Stimulated activated CD4-positive, alpha-beta T cell treated with anti-CD3 and anti-CD28 coated beads, Interleukin-2, amount 100 ng/mL, for 24 hours (primary cell): ENCODE measurements at regions not wholly inside any gene's neighbourhood (a gene's known extent, or its start where the extent isn't known, plus 50 kb on each side); places are given as distances from the start of the nearest gene placed in this dataset.

Experiments used
- DNase-seq, 2 donors: peaks; one replicate each; pipeline ENCODE4 v3.0.0-alpha.2; 2020

DNA sequence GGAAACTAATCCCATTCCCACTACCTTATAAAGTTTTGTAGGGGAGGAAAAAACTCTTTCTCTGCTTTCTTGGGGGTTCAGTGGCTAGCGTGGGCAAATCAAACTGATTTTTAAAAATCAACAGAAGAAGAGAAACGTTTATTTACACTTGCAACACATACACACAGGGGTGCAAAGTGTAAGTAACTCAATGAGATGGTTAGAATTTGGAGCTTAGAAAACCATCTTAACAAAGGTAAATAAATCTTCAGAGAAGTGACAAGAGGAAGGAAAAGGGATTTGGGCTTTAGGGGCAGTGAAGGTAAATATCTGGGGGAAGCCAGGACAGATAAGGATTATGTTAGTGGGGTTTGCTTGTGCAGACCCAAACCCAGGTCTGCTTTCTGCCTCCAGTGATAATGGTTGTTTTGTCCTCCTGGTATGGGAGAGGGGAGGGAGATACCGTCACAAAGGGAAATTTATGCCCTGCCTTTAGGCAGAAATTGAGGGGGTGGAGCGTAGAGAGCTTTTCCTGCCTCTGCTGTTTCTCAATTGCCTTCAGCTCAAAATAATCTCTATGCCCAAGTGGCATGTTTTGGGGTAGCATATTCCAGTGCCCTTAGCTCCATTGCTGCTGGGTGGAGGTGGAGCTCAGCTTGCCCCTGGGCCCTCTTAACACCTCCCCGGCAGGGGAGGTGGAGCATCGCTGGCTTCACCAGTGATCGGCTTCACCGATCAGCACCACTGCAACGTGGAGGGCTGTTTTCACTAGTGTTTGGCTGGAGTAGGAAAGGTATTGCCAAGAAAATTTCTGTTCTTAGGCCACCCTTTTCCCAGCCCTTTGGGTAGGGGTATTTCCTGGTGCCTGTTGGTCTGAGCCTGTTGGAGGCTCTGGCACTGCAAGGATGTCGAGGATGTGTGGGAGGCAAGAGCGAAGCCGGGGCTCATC lies 92.2 kb downstream of the TEX51 start:
- DNase-seq = no peak

DNA sequence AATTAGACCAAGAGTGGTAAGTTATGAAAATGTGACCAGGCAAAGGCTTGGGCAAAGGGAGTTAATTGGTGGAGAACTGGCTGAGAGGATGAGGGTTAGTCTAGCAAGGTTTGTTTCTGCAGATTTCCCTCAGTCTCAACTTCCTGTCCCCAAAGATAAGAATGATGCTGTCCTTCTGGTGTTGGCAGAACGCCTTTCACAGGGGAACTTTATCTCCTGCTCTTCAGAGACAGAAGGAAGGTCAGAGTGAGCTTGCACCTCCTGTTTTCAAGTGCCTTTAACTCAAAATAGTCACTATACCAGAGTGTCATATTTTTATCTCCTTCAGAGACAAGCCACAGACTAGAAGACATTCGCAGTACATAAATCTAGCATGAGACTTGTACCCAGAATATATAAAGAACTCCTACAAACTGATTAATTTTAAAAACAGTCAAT lies 95.7 kb downstream of the TEX51 start:
- no peak for DNase-seq

DNA sequence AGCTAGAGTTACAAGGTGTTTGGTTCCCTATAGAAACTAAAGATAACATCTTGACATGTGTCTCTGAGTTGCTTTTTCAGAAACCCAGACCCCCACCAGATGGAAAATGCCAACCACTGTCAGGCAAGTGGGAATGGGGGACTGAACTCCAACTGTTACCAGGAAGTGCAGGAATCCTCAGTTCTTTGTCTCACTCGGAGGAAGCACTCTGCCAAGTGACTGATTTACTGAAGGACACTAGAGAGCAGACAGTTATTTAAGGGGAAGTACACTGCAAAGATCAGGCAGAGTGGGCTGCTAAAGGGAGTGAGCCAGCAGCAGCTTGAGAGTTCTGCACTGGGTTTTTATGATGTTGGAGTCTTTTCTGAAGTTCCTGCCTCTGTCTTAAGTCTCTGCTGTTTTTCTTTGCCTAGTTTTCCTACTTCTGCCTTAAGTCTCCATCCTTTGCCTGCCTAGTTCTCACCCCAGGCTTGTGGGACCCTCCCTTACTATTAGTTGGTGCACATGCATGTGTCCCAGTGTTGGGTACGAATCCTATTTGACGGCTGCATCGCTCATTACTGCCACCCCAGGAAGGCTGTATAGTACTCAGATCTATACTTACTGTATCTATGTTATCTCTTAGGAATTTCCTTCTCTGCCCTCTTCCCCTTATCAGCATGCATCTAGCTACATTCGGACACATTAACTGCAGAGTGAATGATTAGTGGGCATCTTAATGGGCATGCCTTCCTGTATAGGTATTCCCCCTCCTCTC lies 97.1 kb downstream of the TEX51 start:
- DNase-seq = no peak

DNA sequence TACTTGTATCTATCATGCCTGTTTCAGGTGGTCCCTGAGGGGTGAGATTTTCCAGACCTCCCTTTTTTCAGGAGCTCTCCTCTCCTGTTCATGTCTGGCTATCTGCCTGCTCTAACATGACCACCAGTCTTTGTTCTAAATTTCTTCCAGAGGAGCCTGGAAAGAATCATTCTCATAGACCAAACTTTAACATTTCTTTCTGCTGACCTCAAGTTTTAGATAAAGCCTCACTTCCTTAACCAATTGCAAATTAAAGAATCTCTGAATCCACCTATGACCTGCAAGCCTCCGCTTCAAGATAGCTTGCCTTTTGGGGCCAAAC lies 97.6 kb downstream of the TEX51 start:
- no peak for DNase-seq
